SIG-M5 (cell line): ENCODE measurements at regions not wholly inside any gene's neighbourhood (a gene's known extent, or its start where the extent isn't known, plus 50 kb on each side); places are given as distances from the start of the nearest gene placed in this dataset.

ENCODE experiments used
- DNase-seq: peaks from one replicate; lab custom pipeline; 2025; lab: John Stamatoyannopoulos, UW

- DNase-seq, result no peak
Measured at GRCh38 chr11:109267293-109268095, 154.5 kb upstream of the C11orf87 start.

DNA sequence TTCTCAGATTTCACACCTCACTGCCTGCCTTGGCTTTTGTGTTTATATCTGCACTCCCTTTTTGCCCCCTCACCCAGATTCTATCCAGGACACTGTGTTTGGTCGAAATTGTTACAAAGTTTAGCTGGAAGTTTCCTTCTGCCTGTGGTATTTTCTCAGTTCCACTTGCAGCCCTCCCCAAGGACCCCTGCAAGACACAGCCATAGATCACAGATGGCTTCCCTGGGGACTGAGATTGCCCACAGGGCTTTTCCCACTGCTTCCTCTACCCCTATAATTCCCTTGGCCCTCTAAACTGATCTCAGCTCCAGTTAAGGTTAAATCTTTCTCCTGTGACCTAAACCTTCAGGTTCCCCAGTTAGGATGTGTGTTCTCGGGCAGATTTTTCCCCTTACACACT is 146.1 kb upstream of the C11orf87 start:
- no peak for DNase-seq

- no peak for DNase-seq
Measured at GRCh38 chr11:109285465-109285864, 136.5 kb upstream of the C11orf87 start.

GRCh38 chr11:109291553-109291952 is 130.4 kb upstream of the C11orf87 start:
- DNase-seq, result no peak

GRCh38 chr11:109298865-109299264 is 123.1 kb upstream of the C11orf87 start:
- no peak for DNase-seq

GRCh38 chr11:109300211-109300610 is 121.8 kb upstream of the C11orf87 start:
- DNase-seq, result no peak

GRCh38 chr11:109302591-109303334 is 119.2 kb upstream of the C11orf87 start:
- no peak for DNase-seq

GRCh38 chr11:109303342-109303741 is 118.6 kb upstream of the C11orf87 start:
- DNase-seq, result no peak

DNA sequence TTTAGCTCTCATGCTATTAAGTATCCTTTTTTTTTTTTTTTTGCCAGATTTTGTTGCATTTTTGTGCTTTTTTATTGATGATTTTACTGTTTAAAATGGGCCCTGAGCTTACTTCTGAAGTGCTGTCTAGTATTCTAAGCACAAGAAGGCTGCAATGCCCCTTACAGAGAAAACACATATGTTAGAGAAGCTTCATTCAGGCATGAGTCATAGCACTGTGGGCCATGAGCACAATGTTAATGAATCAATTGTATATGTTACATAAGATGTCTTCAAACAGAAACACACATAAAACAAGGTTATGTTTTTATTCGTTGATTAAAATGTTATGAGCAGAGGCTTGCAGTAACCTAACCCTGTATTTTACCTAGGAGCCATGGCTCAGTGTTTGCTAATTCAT is 117.8 kb upstream of the C11orf87 start:
- DNase-seq, result no peak

- DNase-seq, result no peak
Measured at GRCh38 chr11:109305009-109305408, 117.0 kb upstream of the C11orf87 start.

DNA sequence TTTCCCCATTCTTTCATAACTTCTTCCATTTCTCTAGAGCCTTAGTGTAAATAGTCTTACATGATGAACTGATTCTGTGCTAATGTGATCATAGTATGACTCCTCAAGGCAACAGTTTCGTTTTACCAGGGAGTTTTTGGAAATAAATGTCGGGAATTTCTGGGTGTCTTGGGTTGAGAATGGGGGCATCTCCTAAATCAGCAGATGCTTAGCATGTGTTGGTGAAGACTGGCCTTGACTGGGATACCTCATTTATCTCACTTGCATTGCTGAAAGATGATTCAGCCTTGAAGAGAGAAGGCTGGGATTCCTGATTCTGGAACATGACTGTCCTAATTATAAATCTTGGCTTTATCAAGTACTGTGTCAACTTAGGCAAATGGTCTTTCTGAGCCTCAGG is 115.7 kb upstream of the C11orf87 start:
- DNase-seq, result no peak

- DNase-seq, result no peak
Measured at GRCh38 chr11:109307366-109307765, 114.6 kb upstream of the C11orf87 start.

DNA sequence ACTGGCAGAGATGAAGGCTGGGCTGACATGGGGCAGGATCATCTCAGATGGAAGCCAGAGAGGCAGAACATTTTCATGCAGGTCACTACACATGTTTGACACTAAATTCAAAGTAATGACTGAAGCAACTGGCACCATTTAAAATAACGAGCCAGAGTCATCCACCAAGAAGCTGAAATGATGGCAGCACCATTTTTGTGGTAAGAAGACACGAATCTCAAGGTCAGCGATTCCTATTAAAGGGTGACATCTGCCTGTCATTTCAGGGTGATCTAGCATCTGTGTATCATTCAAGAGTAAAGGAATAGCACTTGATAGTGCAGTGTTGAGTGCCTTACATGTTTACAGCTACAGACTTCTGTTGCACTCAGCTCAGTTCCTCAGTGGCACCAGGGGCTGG is 113.4 kb upstream of the C11orf87 start:
- no peak for DNase-seq

DNA sequence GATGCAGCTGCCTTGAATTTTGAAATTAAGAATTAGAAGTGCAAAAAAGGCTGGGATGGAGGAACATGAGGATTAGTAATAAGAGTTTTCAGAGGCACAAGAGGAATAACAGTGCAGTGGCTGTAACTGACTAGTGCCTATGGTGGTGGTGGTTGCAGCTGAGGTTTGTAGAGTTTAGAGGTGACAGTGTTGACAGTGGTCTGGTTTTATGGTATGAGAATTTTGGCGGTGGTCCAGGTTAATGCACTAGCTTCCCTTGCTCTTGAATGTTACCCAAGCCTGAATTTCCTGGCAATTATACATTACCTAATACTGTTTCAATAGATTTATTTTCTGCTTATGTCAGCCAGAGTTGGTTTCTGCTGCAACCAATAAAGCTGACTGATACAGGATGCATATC is 112.8 kb upstream of the C11orf87 start:
- DNase-seq, result no peak

DNA sequence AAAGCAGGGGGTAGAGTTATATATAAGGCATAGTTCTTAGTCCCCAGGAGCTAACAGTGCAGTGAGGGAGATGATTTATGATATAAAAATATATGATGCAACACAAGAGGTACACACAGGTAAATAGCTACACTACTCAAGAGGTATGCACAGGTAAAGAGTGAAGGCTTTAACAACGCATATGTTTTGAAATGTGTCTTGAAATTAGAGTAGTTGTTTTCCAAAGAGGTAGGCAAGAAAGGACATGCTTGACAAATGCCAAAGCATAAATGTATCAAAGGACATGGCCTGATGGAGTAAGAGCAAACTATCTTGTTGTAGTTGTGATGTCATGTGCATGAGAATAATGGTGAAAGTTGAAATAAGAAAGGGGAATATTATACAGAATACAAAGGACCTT is 104.3 kb upstream of the C11orf87 start:
- no peak for DNase-seq

- DNase-seq, result no peak
Measured at GRCh38 chr11:109320595-109320994, 101.4 kb upstream of the C11orf87 start.

GRCh38 chr11:109326781-109327180 is 95.2 kb upstream of the C11orf87 start:
- no peak for DNase-seq

GRCh38 chr11:109329716-109330115 is 92.3 kb upstream of the C11orf87 start:
- DNase-seq, result no peak

- no peak for DNase-seq
Measured at GRCh38 chr11:109338131-109338530, 83.9 kb upstream of the C11orf87 start.

DNA sequence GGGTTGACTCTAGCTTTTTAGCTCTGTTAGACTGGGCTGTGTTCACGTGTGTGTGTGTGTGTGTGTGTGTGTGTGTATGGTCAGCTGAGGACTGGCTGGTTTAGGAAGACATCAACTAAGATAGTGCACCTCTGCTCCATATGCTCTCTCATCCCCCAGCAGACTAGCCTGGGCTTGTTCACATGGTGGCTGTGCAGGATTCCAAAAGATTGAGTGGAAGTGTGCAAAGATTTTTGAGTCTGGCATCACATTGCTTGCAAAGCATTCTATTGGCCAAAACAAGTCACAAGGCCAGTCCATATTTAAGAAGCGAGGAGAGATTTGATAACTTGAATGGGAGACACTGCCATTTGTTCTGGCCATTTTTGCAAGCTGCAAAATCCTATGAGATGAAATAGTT is 79.7 kb upstream of the C11orf87 start:
- DNase-seq, result no peak

- no peak for DNase-seq
Measured at GRCh38 chr11:109343242-109343641, 78.7 kb upstream of the C11orf87 start.

DNA sequence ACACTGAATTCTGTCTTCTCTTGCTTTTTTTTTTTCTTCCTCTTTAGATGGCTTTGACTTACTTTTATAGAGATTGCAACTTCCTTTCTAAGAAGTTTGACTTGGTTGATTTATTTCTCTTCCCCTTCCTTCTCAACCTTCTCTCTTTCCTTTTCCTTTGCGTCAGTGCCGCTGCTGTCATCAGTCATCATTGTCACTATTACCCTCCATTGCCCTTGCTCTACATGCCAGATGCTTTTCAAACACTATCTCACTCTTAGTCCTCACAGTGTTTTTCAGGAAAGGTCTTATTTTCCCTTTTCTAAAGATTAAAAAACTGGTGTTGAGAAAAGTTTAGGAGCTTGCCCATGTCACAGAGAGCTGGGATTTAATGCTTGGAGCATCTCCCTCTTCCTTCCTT is 74.7 kb upstream of the C11orf87 start:
- DNase-seq, result no peak

GRCh38 chr11:109349276-109350080 is 72.5 kb upstream of the C11orf87 start:
- DNase-seq, result no peak
